ENCODE measurements at regions not wholly inside any gene's neighbourhood (a gene's known extent, or its start where the extent isn't known, plus 50 kb on each side); places are given as distances from the start of the nearest gene placed in this dataset.
"Not testable (repeated sequence)": the region's sequence is repeated elsewhere in the genome, so short reads cannot be mapped to it uniquely, and the experiment has no call there.

DNA sequence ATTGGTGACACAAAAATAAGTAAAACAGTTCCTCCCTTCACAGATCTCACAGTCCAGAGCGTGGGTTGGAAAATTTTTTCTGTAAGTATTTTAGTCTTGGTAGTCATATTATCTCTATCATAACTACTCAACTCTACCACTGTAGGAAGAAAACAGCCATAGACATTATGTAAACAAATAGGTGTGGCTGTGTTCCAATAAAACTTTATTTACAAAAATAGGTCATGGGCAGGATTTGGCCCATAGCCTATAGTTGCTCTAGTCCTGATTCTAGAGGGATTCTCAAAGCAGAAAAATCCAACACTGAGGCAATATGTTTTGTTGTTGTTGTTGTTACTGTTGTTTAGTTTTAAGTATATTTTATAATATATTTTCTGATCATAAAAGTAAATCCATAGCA is 206.1 kb upstream of the GADL1 start:
- DNase-seq (ENCODE audit: low read depth): no peak

GRCh38 chr3:31101285-31101684 is 206.8 kb upstream of the GADL1 start:
- DNase-seq (ENCODE audit: low read depth): not testable (repeated sequence)

DNA sequence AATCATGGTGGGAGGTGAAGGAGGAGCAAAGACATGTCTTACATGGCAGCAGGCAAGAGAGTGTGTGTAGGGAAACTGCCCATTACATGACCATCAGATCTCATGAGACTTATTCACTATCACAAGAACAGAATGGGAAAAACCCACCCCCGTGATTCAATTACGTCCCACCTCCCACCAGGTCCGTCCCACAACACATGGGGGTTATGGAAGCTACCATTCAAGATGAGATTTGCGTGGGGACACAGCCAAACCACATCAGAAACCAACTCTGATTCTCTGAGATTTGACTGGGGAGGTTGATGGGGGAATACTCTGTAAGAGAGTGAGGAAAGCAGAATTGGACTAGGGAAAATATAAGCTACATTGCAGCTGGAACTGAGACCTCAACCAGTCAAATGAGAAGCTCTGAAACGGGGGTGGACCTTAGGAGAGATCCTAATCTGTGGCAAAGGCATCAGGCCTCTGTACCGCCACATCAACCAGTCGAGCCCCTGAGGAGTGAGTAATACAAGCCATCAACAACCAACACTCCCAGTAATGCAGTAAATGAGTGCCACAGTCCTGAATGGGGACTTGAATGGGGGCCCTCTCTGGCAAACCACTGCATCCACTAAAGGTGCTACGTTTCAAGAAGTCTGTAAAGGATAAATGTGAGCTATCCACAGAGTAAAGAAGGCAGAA is 207.9 kb upstream of the GADL1 start:
- DNase-seq (ENCODE audit: low read depth): no peak

DNA sequence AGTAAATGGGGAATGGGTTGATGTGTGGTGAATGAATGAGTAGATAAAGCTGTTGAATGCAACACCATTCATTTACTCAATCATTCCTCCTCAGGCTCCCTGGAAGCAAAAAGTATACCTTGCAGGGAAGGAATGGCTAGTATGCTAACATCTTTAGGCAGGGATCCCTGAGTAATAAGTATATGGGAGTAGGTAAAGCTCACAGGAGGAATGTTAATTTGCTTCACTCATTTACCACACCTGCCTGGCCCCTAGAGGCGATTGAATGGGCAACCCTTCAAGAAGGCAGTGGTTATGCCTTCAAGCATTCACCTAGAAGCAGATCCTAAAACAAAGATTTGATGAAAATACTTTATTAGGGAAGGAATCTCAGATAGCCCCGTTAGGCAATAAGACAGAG is 208.7 kb upstream of the GADL1 start:
- DNase-seq (ENCODE audit: low read depth): no peak

DNA sequence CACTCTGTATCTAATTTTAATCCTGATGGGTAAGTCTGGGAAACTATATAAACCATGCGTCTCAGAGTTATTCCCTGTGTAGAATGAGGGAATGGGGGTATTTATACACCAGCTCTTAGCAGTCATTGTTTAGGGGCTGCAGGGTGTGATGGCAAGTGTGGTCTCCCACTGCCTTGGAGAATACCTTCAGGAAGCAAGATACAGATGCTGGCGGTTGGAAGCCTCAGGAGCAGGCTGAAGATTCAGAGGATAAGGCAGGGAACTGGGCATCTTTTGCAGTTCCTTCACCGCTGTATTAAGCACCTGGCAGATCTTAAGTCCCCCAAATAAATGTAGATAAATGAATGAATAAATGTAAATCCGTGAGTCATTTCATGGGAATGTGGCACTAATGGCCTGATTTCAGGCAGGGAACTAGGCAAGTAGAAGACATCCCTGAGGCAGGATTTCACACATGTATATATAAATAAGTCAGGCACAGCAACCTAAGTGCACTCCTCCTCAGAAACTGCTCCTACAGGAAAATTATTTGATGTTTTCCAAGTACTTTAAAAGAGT is 209.2 kb upstream of the GADL1 start:
- DNase-seq (ENCODE audit: low read depth): no peak

DNA sequence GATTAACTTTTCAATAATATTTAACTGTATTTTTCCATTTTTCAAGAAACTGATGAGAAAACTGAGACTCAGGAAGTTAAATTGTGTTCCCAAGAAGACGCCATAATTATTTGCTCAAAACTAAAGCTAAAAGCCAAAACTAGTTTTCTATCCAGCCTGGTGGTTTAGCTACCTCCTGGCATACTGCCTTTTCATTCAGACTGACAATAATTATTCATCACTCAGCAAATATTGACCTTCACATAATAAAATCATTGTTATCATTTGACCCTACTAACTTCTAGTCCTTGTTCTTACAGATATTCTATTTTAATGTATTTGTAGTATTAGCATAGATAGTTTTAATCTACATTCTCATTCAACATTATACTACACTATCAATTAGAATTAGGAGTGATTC is 210.6 kb upstream of the GADL1 start:
- DNase-seq (ENCODE audit: low read depth): no peak

DNA sequence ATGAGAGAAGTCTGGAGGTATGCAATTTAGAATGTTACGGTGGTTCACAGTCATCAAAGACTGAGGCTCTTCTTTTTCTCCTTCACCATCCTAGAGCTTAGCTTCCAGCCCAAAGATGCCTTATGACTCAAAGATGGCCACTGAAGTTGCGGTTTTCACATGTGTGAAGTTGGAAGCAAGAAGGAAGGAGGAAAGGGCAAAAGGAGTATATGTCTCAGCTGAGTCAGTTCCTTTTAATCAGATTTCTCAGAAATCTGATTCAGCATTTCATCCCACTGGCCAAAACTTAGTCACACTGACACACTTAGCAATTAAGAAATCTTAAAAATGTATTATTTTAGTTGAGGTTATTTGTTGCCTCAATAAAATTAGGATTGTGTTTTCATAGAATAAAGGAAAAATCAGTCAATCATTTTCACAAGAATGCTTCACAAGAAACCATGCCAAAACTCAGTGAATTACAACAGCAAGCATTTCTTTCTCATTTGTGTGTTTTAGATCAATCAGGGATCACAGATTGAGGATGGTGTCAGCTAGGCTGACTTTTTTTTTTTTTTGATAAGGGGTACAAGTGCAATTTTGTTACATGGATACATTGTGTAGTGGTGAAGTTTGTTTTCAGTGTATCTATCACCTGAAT is 211.1 kb upstream of the GADL1 start:
- DNase-seq (ENCODE audit: low read depth): peak; percentile 93

- peak; percentile 57 for DNase-seq (ENCODE audit: low read depth)
These were observed 211.7 kb upstream of the GADL1 start for GRCh38 chr3:31106204-31106603.

GRCh38 chr3:31106912-31107311 is 212.5 kb upstream of the GADL1 start:
- DNase-seq (ENCODE audit: low read depth): no peak

- DNase-seq (ENCODE audit: low read depth): no peak
These were observed 220.4 kb upstream of the GADL1 start for GRCh38 chr3:31114929-31115283.

DNA sequence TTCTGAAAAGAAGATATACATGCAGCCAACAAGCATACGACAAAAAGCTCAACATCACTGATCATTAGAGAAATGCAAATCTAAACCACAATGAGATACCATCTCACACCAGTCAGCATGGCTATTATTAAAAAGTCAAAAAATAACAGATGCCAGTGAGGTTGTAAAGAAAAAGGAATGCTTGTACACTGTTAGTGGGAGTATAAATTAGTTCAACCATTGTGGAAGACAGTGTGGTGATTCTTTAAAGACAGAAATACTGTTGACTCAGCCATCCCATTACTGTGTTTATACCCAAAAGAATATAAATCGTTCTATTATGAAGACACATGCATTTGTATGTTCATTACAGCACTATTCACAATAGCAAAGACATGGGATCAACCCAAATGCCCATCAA is 221.1 kb upstream of the GADL1 start:
- DNase-seq (ENCODE audit: low read depth): not testable (repeated sequence)

- DNase-seq (ENCODE audit: low read depth): no peak
These were observed 222.2 kb upstream of the GADL1 start for GRCh38 chr3:31116651-31117050.

DNA sequence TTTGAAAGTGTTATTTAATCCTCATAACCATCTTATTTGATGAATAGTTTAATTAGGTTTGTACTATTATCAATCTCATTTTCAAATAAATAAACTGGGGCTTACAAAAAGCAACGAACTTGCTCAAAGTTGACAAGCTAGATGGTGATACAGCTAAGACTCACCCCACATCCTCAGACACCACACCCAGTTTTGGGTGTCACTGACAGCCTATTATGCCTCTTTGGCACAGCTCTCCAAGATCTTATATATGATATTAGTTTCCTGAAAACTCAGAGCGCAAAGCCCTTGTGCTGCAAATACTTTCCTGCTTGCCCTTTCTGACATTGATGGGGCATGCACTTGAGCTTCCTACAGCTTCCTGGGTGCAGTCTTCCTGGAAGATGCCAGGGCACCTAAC is 223.4 kb upstream of the GADL1 start:
- DNase-seq (ENCODE audit: low read depth): no peak

- DNase-seq (ENCODE audit: low read depth): no peak
These were observed 229.9 kb upstream of the GADL1 start for GRCh38 chr3:31124373-31124772.

DNA sequence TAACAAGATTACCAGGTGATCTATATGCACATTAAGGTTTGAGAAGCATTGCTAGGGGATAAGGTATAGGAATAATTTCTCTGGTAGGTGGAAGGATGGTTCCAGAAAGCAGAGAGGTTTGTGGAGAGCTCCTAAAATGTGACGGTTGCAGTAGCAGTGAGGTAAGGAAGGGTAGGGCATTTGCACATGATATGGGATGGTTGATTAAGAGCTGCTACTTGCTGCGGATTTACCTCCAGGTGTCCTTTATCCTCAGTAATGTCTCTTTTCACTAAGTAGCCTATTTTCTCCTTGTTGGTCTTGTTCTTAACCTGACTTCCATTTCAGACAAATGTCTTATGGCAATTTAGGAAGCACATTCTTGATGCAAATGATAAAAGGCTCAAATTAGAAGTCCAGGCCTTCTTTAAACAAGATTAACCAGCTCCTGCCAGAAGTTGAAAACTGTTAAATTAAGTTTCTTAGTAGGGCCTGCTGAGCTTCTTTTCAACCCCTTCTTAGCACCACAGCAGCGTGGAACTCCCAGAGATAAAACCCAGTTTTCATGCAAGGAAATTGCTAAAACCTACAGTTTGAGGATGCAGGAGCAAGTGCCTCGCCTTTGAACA is 231.1 kb upstream of the GADL1 start:
- DNase-seq (ENCODE audit: low read depth): no peak

DNA sequence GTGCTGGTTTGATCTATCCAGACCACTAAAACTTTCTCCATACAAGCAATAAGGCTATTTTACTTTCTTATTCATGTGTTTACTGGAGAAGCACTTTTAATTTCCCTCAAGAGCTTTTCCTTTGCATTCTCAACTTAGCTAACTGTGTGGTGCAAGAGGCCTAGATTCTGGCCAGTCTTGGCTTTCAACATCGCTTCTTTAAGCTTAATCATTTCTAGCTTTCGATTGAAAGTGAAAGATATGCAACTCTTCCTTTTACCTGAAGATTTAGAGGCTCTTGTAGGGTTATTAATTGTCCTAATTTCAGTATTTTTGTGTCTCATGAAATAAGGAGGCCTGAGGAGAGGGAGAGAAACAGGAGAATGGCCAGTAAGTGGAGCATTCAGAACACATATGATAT is 234.8 kb upstream of the GADL1 start:
- DNase-seq (ENCODE audit: low read depth): no peak

- no peak for DNase-seq (ENCODE audit: low read depth)
These were observed 237.8 kb upstream of the GADL1 start for GRCh38 chr3:31132132-31132769.

- DNase-seq (ENCODE audit: low read depth): no peak
These were observed 239.1 kb upstream of the GADL1 start for GRCh38 chr3:31133541-31133940.

GRCh38 chr3:31135546-31135945 is 241.1 kb upstream of the GADL1 start:
- DNase-seq (ENCODE audit: low read depth): no peak

- no peak for DNase-seq (ENCODE audit: low read depth)
These were observed 243.4 kb upstream of the GADL1 start for GRCh38 chr3:31137718-31138465.

- DNase-seq (ENCODE audit: low read depth): no peak
These were observed 246.0 kb upstream of the GADL1 start for GRCh38 chr3:31140470-31140869.

GRCh38 chr3:31142139-31142538 is 247.7 kb upstream of the GADL1 start:
- no peak for DNase-seq (ENCODE audit: low read depth)

Data from GM04503 (cell line).